OCI-LY1 (cell line): ENCODE measurements at regions not wholly inside any gene's neighbourhood (a gene's known extent, or its start where the extent isn't known, plus 50 kb on each side); places are given as distances from the start of the nearest gene placed in this dataset.

Experiments used
- EZH2 ChIP-seq: fragments of 200-600 bp; sonication (generic), shearing (Covaris generic); IDR thresholded peaks from 2 replicates; pipeline ENCODE4 v1.8.0; 2017; ENCODE audit warnings: borderline replicate concordance, mixed run types, mild to moderate bottlenecking, antibody characterized with exemption, low read length, moderate library complexity, mixed read lengths
- TF ChIP-seq, protein P1 (sequence below): fragments of 200-600 bp; sonication (generic), shearing (Covaris generic); IDR thresholded peaks from 2 replicates; pipeline ENCODE4 v1.5.1; 2017; ENCODE audit warnings: mild to moderate bottlenecking, antibody characterized with exemption, low read length, moderate library complexity, mixed read lengths

DNA sequence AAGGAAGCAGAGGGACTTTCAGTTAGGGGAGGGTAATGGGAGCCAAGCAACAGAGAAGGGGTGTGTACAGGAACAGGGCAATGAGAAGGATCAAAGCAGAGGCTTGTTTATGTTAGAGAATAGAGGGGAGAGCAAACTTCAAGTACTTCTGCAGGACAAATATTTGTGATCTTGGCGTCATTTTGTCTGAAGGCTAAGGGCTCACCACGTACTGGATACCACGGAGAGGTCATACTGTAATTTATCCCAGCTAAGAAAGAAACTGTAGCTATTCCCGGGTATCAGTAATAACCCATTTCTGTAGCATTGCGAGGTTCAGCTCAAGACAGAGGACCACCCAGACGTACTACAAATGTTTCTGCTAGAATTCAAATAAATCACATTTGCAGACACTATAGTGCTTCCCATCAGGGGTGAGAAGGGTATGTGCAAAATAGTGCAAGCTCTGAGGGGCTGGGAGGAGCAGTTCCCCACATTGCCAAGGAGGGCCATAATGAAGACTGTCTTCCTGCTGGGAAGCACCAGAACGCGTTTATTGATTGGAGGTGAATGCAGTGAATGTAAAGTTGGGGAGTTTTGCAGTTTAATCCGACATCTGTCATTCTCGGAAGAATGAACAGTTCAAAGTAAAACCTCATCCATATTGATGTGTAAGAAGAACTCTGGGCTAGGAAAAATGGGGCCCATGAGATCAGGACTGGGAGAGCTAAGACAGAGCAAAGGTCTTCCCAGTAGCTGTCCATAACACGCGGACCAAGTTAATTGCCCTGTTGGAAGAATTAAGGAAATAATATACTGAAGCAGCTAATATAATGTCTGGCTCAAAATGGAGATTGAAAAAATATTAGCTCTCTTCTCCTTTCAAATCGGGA is 136.9 kb downstream of the RWDD3 start:
- TF ChIP-seq, protein P1, sequence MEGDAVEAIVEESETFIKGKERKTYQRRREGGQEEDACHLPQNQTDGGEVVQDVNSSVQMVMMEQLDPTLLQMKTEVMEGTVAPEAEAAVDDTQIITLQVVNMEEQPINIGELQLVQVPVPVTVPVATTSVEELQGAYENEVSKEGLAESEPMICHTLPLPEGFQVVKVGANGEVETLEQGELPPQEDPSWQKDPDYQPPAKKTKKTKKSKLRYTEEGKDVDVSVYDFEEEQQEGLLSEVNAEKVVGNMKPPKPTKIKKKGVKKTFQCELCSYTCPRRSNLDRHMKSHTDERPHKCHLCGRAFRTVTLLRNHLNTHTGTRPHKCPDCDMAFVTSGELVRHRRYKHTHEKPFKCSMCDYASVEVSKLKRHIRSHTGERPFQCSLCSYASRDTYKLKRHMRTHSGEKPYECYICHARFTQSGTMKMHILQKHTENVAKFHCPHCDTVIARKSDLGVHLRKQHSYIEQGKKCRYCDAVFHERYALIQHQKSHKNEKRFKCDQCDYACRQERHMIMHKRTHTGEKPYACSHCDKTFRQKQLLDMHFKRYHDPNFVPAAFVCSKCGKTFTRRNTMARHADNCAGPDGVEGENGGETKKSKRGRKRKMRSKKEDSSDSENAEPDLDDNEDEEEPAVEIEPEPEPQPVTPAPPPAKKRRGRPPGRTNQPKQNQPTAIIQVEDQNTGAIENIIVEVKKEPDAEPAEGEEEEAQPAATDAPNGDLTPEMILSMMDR: no peak
- no peak for TF ChIP-seq EZH2
